GM10266 (cell line): ENCODE measurements at regions not wholly inside any gene's neighbourhood (a gene's known extent, or its start where the extent isn't known, plus 50 kb on each side); places are given as distances from the start of the nearest gene placed in this dataset.

Experiments
- DNase-seq: peaks from one replicate; pipeline ENCODE4 v3.0.0; 2012; ENCODE audit errors: extremely low spot score
- CTCF ChIP-seq: IDR thresholded peaks from 2 replicates; pipeline ENCODE4 v1.5.1; 2012; ENCODE audit warnings: mild to moderate bottlenecking, low read depth; ENCODE audit not compliant: control insufficient read depth, insufficient read depth; ENCODE audit errors: missing control alignments

DNA sequence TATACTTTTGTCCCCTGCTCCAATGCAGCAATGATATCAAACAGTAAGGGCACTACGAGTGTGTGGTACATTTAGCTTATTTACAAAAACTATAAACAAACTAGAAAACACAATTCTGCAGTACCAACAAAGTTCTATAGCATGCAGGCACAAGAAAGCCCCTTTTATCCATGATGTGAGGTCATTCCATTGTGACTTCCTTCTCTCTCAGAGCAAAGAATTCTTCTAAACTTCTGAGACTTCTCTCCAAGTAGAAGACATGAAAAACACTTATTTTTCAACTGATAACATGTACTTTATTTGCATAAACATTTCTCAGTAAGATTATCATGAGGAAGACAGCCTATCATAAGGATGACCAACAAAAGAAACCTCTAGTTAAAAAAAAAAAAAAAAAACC is 569.8 kb downstream of the TLE1 start:
- no peak for TF ChIP-seq CTCF
- no peak for DNase-seq

GRCh38 chr9:81118416-81118815 is 570.9 kb downstream of the TLE1 start:
- no peak for TF ChIP-seq CTCF
- DNase-seq, result no peak

DNA sequence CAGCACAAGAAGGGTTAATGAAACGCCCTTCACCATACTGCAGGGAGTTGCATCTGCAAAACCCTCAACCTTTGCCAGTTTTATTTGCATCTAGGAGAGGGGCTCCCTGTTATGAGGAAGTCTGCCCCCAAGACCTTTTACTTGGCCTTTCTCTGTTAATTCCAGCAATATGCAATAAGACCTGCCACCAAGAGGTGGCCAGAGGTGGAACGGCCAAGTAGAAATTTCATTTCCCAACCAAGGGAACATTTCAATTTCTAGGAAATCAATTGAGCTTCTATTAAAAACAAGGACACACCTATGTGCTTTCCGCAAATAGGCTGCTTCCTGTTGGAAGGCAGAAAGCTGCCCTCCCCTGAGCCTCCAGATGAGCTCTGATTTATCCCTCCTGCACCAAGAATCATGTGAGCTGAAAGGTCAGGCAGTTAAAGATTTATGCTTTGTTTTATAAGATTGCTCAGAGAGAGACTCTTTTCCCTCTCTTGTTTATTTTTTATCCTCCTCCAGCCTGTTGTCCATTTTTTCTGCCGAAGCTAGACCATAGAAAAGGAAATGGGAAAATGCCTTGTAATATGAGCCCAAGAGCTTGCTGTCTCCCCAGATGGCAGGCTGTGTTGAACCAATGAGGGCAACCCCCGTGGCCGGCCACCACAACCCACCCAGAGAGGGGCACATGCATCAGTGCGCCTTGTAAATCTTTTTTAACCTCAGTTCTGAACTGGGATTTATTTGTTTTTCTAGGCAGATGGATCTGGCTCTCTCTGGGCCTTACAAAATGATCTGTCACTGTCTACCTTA is 572.8 kb downstream of the TLE1 start:
- DNase-seq, result no peak
- no peak for TF ChIP-seq CTCF

DNA sequence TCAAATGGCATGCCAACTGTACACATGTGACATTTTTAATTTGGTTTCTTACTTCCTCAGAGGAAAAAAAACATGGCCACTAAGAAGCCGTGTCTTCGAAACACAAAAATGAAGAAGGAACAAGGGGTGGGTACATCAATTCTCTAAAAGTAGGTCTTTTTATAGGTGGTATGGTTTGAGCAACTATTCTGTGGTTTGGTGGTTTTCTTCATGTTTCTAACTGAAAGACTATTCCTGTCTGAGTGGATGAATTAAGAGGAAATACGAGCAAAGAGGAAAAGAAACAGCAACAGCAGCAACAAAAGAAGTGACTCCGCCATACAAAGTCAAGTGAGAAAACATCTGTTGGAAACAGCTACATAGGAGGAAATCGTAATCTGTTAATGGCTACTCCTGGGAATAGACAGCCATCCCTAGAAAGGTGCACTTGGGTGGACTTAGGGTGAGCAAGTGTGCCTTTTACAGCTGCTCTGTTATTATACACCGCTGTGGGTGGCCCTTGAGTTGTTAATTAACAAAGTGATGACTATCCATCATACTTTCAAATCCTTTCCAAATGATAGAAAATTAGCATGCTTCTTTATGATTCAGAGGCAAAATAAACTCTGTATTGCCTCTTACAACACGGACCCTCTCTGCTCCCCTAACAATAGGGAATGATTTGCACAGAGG is 575.8 kb downstream of the TLE1 start:
- TF ChIP-seq CTCF, result no peak
- DNase-seq, result no peak

DNA sequence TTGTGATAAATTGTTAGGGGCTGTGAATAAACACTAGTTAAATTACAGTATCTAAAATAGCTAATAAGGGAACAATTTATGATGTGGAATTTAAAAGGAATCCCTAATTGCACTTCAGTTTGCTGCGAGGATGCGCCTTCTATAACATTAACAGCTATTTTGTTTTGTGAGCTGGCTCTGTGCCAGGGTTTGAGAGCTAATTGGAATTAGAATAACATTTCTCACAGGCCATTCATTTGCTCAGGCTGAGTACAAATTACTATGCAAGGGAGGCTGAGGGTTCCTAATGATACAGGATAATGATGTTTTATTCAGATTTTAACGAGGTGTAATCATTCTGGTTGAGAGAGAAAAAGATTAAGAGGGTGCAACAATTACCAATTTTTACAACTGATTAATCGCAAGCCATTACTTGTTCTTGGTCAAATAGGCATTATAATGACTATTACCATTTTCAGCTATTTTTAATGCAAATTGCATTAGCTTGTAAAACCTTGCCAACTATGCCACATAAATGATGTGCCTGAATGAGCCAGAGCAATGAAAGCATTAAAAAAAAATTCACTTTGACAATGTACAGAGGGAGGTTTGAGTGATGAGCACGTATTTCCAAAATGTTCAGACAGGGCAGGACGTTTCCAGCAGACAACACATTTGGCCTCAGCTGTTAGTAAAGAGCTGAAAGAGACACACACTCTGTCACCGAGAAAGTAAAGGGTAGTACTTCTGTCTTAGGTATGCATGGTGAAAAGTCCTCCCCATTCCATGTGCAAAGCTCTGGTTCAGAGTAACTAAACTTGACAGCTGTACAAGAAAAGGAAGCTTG is 576.5 kb downstream of the TLE1 start:
- TF ChIP-seq CTCF, result no peak
- no peak for DNase-seq

GRCh38 chr9:81108821-81109220 is 580.5 kb downstream of the TLE1 start:
- DNase-seq, result no peak
- no peak for TF ChIP-seq CTCF

DNA sequence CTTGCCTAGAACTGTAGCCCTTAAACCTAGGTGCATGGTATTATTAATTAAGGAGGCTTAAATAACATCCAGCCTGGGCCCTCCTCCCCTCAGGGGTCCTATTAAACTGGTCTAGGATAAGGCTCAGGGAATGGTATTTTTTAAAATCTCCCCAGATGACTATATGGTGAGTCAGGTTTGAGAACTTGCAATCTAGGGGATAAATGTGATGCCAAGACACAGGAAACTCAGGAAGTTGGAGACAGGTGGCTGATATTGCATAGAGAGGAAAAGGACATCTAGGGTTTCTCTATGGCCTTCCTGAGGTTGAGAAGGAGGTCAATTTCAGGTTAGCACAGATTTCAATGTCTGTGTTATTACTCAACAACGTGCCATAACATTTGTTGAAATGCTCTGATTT is 581.0 kb downstream of the TLE1 start:
- no peak for DNase-seq
- TF ChIP-seq CTCF, result no peak
